ENCODE measurements at regions not wholly inside any gene's neighbourhood (a gene's known extent, or its start where the extent isn't known, plus 50 kb on each side); places are given as distances from the start of the nearest gene placed in this dataset.
"Not testable (repeated sequence)": the region's sequence is repeated elsewhere in the genome, so short reads cannot be mapped to it uniquely, and the experiment has no call there.

DNA sequence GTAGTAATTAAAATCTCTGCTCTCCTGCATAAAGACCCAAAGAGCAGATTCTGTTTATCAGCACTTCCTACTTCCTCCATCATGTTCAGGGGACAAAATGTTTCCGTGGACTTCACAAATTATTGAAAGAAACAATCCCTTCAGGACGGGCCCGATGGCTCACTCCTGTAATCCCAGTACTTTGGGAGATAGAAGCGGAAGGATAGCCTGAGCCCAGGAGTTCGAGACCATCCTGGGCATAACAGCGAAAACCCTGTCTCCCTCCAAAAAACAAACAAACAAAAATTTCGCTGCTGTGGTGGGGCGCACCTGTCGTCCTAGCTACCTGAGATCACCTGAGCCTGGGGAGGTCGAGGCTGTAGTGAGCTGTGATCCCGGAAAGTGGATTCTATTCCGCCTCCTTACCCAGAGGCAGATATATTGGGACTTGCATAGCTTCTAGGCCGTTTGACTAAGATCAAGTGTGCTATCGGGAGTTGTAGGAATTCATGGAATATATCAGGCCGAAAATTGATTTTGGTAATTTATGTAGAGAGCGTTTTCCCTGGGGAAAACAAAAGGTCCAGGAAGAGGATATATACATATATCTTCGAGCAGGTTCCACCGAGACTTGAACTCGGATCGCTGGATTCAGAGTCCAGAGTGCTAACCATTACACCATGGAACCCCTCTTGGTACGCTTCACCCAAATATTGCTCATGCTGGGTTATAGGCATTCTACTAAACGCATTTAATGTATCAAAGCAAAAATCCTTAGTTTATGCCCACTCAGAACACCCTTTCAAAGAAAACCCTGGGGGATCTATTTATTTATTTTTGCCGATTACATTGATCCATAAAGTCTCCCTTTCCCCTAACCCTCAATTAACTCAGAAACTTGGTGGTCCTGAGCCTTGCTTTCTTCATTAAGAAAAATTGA is 74.5 kb upstream of the ZNF184 start:
- TF ChIP-seq CTCF (IDR thresholded peaks at IDR 0.05; ENCODE audit: low read depth, low read length, missing control alignments), result no peak
- H3K4me3 ChIP-seq (replicated peaks; ENCODE audit: low read depth, low read length), result peak overlapping the region; percentile 49
- DNase-seq (ENCODE audit: extremely low read depth, low read depth), result peak; percentile 74

DNA sequence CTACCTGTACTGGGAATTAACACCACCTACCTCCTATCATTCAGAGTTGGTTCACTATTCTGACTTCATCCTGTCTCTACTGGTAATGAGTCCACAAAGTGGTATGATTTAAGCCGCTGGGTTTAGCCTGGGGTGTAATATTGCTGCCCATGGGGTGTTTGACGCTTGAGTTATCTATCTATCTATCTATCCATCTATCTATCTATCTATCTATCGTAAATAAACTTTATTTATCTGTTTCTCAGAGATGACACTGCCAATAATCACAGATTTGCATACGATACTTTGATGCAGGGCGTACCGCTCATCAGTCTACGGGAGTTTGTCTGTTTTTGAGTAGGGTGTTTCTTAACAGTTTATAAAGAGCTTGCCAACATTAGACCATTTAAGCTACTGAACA is 73.6 kb upstream of the ZNF184 start:
- TF ChIP-seq CTCF (IDR thresholded peaks at IDR 0.05; ENCODE audit: low read depth, low read length, missing control alignments), result no peak
- no peak for DNase-seq (ENCODE audit: extremely low read depth, low read depth)
- H3K4me3 ChIP-seq (replicated peaks; ENCODE audit: low read depth, low read length), result no peak overlapping the region

DNA sequence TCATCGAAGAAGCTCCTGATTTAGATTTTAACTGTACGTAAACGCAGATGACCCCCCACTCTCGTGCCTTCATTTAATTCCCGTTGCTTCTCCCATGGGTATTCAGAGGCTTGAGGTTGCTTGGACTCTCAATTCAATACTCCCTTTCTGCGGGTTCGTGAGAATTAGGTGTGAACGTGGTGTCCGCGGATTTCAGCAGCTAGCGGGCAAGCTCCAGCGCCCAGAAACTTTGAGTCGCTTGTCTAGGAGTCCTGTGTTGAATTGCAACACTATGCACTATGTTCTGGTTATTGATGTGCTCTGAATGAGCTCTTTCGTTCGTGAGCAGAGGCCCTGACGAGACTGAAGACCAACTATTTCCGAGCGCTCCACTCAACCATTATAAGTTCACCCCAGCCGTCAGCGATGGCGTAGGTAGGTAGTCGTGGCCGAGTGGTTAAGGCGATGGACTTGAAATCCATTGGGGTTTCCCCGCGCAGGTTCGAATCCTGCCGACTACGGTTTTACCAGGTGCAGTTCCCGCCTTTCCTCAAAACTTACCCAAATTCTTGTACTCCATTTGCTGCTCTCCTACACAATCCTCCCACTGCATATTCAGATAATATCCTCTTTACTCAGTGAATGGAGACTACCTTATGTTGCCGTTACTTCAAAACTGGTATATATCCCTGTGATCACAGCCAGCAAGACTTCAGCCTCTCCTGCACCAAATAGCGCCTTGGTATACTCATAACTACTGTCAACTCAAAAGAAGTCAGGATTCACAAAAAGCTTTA is 72.6 kb upstream of the ZNF184 start:
- no peak for TF ChIP-seq CTCF (IDR thresholded peaks at IDR 0.05; ENCODE audit: low read depth, low read length, missing control alignments)
- DNase-seq (ENCODE audit: extremely low read depth, low read depth), result peak; percentile 71
- peak overlapping the region; percentile 61 for H3K4me3 ChIP-seq (replicated peaks; ENCODE audit: low read depth, low read length)

DNA sequence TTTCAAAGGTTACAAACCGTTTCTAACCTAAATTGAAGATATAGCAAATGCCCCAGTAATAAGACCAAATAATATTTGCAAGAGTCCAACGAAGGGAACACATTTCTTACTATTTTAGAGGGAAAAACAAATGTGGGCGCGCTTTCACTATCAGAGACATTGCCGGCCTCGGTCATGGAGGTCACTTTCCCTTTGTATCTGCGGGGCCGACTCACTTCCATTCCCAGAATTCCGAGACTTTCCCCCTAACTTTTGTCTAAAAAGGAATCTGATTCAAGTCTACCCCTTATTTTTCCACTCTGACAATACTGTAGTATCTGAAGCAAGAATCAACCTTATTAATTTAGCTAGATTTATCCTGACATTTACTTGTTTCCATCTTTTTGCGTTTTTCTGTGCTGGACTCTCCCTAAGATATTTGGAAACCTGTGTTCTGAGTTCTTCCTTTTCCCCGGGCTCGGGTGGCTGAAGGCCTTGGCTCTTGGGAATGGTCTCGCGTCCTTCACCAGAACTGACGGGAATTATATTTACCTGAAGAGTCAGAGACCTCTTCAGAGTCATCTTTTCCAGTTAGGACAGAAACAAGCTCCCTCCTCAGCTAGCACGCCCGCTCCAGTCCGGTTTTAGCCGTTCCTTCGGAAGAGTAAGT is 71.8 kb upstream of the ZNF184 start:
- H3K4me3 ChIP-seq (replicated peaks; ENCODE audit: low read depth, low read length), result peak overlapping the region; percentile 61
- no peak for DNase-seq (ENCODE audit: extremely low read depth, low read depth)
- no peak for TF ChIP-seq CTCF (IDR thresholded peaks at IDR 0.05; ENCODE audit: low read depth, low read length, missing control alignments)

DNA sequence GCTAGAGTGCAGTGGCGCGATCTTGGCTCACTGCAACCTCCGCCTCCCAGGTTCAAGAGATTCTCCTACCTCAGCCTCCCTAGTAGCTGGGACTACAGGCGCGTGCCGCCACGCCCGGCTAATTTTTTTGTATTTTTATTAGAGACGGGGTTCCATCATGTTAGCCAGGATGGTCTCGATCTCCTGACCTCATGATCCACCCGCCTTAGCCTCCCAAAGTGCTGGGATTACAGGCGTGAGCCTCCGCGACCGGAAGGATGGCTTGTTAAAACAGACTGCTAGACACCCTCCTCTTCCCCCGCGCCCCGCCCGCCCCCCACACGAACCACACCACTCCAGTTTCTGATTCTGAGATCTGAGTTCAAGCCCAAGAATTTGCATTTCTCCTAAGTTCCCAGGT is 71.2 kb upstream of the ZNF184 start:
- peak overlapping the region; percentile 61 for H3K4me3 ChIP-seq (replicated peaks; ENCODE audit: low read depth, low read length)
- not testable (repeated sequence) for DNase-seq (ENCODE audit: extremely low read depth, low read depth)

- no peak overlapping the region for H3K4me3 ChIP-seq (replicated peaks; ENCODE audit: low read depth, low read length)
- TF ChIP-seq CTCF (IDR thresholded peaks at IDR 0.05; ENCODE audit: low read depth, low read length, missing control alignments), result no peak
- DNase-seq (ENCODE audit: extremely low read depth, low read depth), result no peak
These were observed 69.6 kb upstream of the ZNF184 start for GRCh38 chr6:27542485-27542884.

- TF ChIP-seq CTCF (IDR thresholded peaks at IDR 0.05; ENCODE audit: low read depth, low read length, missing control alignments), result no peak
- H3K4me3 ChIP-seq (replicated peaks; ENCODE audit: low read depth, low read length), result no peak overlapping the region
- DNase-seq (ENCODE audit: extremely low read depth, low read depth), result no peak
These were observed 69.0 kb upstream of the ZNF184 start for GRCh38 chr6:27541933-27542297.

All from HFF-Myc (cell line).